HEK293 (cell line): ENCODE measurements at regions not wholly inside any gene's neighbourhood (a gene's known extent, or its start where the extent isn't known, plus 50 kb on each side); places are given as distances from the start of the nearest gene placed in this dataset.

ENCODE experiments used
- TF ChIP-seq, protein P1 (sequence below): fragments of 450-650 bp; formaldehyde crosslinking; IDR thresholded peaks from 2 replicates; pipeline ENCODE4 v1.5.1; 2017; ENCODE audit warnings: missing biosample characterization, mild to moderate bottlenecking, missing genetic modification characterization, moderate library complexity
- TF ChIP-seq, protein P2 (sequence below): fragments of 450-650 bp; formaldehyde crosslinking; IDR thresholded peaks from 2 replicates; pipeline ENCODE4 v1.5.1; 2016; ENCODE audit warnings: missing biosample characterization, missing genetic modification characterization

DNA sequence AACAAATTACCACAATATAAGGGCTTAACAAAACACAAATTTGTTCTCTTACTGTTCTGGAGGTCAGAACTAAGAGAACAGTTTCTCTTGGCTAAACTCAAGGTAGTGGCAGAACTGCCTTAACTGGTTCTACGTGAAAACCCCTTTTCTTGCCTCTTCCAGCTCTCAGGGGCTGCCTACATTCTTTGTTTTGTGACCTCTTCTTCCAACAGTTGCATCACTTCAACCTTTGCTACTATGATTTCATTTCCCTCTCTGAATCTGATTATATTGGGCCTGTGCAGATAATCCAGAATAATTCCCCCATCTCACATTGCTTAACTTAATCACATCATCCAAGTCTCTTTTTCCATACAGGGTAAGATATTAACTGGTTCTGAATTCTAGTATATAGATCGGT, 624.6 kb downstream of the ZPLD1 start:
- TF ChIP-seq, protein P1, sequence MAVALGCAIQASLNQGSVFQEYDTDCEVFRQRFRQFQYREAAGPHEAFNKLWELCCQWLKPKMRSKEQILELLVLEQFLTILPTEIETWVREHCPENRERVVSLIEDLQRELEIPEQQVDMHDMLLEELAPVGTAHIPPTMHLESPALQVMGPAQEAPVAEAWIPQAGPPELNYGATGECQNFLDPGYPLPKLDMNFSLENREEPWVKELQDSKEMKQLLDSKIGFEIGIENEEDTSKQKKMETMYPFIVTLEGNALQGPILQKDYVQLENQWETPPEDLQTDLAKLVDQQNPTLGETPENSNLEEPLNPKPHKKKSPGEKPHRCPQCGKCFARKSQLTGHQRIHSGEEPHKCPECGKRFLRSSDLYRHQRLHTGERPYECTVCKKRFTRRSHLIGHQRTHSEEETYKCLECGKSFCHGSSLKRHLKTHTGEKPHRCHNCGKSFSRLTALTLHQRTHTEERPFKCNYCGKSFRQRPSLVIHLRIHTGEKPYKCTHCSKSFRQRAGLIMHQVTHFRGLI (tag by site-specific recombination), result no peak
- TF ChIP-seq, protein P2, sequence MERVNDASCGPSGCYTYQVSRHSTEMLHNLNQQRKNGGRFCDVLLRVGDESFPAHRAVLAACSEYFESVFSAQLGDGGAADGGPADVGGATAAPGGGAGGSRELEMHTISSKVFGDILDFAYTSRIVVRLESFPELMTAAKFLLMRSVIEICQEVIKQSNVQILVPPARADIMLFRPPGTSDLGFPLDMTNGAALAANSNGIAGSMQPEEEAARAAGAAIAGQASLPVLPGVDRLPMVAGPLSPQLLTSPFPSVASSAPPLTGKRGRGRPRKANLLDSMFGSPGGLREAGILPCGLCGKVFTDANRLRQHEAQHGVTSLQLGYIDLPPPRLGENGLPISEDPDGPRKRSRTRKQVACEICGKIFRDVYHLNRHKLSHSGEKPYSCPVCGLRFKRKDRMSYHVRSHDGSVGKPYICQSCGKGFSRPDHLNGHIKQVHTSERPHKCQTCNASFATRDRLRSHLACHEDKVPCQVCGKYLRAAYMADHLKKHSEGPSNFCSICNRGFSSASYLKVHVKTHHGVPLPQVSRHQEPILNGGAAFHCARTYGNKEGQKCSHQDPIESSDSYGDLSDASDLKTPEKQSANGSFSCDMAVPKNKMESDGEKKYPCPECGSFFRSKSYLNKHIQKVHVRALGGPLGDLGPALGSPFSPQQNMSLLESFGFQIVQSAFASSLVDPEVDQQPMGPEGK (tag by site-specific recombination), result no peak
